ENCODE measurements at regions not wholly inside any gene's neighbourhood (a gene's known extent, or its start where the extent isn't known, plus 50 kb on each side); places are given as distances from the start of the nearest gene placed in this dataset.

GRCh38 chr3:146712806-146713205 lies 107.7 kb upstream of the PLSCR5 start:
- TF ChIP-seq, protein P1, sequence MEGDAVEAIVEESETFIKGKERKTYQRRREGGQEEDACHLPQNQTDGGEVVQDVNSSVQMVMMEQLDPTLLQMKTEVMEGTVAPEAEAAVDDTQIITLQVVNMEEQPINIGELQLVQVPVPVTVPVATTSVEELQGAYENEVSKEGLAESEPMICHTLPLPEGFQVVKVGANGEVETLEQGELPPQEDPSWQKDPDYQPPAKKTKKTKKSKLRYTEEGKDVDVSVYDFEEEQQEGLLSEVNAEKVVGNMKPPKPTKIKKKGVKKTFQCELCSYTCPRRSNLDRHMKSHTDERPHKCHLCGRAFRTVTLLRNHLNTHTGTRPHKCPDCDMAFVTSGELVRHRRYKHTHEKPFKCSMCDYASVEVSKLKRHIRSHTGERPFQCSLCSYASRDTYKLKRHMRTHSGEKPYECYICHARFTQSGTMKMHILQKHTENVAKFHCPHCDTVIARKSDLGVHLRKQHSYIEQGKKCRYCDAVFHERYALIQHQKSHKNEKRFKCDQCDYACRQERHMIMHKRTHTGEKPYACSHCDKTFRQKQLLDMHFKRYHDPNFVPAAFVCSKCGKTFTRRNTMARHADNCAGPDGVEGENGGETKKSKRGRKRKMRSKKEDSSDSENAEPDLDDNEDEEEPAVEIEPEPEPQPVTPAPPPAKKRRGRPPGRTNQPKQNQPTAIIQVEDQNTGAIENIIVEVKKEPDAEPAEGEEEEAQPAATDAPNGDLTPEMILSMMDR (IDR thresholded peaks at IDR 0.05; ENCODE audit: insufficient read depth, low read length, poor library complexity, severe bottlenecking) = no peak
- TF ChIP-seq EZH2phosphoT487 (conservative IDR thresholded peaks at IDR 0.05; ENCODE audit: low read length) = no peak
